NCI-H446 treated with DMSO at 0.1 percent for 48 hours (cell line): ENCODE measurements at regions not wholly inside any gene's neighbourhood (a gene's known extent, or its start where the extent isn't known, plus 50 kb on each side); places are given as distances from the start of the nearest gene placed in this dataset.

ENCODE experiments used
- DNase-seq: peaks from one replicate; lab custom pipeline; 2025; lab: John Stamatoyannopoulos, UW

DNA sequence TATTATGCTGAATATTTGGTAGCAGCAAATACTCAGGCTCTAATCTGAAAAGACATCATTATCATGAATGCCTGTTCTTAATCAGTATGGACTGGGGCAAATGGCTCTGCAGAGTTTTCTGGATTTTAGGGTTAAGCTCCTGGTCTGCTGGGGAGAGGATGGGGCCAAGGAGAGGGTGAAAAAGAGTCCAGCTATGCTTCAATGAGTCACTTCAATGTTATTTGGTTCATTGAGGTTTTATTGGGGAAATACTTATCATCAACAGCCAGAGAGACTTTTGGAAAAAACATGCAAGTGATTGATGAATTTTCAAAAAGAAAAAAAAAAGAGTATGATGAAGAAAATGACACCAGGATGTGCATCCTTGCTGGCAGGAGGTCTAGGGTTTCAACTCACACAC, 278.3 kb downstream of the UQCRFS1 start:
- DNase-seq, result no peak

DNA sequence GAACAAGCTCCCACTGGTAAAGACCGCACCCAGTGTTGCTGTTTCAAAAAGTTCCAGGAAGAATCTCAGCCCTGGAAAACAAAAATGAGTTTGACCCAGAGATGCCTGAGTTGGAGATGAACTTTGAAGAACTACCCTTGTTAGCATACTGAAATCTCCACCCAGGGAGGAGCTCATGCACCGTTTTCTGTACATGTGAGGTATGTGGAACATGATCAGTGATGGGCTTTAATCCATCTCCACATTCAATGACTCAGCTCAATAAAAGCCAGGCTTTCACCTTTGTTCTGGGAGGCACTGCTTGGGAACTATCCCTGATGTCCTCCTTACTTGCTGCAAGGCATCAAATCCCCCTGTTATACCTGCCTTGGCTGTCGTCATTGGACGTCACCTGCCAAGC, 279.9 kb downstream of the UQCRFS1 start:
- no peak for DNase-seq

DNA sequence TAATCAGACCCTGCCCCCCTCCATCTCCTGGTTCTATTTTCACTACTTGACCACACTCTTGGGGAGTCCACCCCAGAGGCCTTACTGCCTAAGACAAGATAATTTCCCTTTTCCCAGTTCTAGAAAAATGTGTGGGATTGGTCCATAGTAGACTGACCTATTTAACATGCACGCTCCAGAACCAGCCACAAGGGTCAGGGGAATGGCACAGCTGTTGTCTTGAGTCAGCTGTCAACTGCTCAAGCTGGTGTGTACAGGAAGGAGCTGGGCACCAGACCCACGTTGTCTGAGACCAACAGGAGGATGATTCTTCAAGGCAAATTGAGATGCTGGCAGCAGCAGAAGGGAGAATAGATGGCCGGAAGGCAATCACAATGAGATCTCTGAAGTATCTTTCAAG, 280.5 kb downstream of the UQCRFS1 start:
- DNase-seq, result no peak

DNA sequence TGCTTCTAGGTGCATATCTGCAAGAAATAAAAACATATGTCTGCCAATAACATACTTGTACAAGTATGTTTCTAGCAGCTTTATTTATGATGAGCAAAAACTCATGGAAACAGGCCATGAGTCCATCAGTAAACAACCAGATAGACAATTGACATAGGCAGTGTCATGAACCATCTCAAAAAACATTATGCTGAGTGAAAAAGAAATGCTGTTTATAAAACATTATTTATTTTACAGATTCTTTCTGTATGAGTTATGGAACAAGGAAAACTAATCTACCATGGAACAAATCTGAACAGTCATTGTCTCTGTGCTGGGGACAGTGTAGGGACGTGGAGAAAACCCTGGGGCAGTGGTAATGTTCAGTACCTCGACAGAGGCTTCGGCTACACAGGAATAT, 283.9 kb downstream of the UQCRFS1 start:
- no peak for DNase-seq

DNA sequence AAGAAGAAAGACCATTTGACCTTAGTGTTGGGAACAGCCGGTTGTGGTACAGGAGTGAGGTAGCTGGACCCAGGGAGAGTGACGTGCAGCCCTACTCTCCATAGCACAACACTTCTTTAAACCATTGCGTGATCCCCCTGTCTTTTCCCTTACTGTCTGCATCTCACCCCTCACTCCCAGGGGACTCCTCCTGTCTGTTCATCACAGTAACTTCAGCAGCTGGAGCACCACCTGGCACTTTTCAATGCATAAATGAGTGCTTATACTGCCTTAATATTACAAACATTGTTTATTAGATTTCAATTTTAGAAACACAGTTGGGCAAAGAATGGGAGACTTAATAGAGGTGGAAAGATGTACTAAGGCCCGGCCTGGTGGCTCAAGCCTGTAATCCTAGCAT, 285.5 kb downstream of the UQCRFS1 start:
- DNase-seq, result no peak

DNA sequence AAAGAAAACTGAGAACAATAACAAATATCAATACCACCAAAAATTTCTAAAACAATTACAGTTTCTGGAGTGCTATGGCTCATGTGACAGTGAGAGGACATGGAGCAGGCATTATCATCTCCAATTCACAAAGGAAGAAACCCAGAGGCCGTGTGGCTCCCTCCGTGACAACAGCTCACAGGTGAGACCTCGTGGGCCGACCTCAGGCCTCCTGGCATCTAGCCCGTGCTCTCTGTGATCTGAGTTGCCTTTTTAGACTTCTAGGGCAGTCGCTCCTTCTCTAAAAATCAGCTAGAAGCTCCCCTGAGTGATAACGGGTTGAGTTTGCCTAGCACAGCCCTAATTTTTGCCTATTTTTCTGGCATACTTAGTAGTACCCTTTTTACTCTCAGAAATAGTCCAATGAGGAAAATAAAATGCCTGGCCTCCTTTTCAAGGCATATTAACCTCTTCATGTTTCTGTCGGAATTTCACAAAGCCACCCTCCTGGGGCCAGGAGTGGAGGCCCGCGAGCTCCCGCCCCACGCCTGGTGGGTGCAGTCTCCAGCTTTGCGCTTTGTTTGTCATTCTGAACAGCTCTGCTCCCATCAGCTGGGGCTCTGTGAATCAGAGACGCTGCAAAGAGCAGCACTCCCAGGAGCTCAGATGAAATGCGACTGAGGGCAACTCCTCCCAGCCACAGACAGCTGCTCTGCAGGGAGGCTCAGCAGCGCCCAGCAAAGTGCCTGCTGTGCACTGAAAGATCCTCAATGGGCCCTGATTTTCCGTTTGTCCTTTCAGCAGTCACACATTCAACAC, 292.5 kb downstream of the UQCRFS1 start:
- DNase-seq, result no peak

DNA sequence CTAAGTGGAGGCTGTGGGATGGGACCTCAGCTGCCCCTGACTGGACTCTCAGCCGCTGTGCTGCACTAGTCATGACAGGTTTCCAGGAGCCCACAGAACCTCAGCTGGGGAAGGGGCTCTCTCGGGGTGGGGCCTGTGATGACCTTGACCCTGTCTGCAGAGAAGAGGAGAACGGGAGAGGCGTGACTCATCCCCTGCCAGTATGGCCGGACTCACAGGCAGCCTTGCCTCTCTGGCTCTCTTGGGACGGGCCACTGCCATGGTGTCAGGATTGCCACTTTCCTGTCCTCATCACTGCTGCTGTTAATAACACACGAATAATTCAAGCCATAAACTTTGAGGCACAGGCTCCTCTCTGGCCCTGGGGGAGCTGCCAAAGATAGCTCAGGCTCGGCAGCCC, 295.3 kb downstream of the UQCRFS1 start:
- no peak for DNase-seq

DNA sequence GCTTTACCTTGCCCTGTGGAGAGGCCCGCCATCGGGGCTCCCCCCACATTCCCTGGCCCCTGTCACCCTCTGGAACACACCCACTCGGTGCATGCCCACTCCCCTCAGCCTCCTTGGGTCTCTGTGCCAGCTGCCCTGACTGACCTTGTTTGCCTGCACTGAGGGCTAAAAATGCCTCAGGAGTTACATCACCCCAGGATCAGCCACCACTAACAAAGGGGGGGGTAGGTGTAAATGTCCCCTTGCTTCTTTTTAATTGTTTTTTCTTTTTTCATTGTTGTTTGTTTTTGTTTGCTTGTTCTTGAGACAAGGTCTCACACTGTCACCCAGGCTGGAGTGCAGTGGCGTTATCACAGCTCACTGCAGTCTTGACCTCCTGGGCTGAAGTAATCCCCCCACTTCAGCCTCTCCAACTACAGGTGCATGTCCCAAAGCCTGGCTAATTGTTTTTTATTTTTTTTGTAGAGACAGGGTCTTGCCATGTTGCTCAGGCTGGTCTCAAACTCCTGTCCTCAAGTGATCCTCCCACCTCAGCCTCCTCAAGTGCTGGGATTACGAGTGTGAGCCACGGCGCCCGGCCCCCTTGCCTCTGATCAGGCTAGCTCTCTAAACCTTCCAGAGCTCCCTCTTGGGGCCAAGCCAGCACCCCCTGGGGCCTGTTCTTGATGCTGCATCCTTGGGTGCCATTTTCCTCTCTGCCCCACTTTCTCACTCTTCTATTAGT, 297.1 kb downstream of the UQCRFS1 start:
- DNase-seq, result no peak

DNA sequence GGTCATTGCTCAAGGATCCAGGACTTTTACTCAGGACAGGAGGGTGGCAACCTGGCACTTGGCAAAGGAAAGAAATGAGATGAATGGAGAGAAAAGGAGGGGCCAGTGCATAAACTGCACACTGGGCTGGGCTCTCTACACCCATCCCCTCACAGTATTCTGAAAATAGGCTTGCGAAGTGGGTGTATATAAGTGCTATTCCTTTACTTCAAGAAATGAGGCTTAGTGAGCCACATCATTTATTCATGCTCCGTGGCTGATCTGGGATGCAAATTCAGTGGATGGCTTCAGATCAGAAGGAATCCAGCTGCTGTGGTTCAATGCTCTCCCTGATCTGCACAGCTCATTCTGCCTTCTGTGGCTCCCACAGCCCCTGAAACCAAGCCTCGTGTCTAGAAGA, 297.7 kb downstream of the UQCRFS1 start:
- DNase-seq, result no peak

DNA sequence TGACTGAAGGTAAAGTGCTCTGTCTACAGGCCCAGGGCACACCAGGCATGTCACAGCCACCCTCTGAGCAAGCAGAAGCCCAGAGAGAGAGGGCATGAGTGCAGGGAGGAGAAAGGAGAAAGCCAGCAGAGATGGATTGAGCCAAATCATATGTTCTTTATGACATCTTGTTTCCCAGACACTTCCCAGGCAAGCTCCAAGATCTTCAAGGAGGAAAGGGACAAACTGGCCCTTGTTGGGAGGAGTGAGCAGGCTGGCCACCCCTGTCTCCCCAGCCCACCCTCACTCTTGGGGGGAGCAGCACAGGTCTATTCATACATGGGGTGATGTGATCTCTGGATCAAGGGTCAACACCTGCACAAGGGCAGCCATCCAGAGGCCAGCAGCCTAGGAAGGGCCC, 298.8 kb downstream of the UQCRFS1 start:
- DNase-seq, result no peak

DNA sequence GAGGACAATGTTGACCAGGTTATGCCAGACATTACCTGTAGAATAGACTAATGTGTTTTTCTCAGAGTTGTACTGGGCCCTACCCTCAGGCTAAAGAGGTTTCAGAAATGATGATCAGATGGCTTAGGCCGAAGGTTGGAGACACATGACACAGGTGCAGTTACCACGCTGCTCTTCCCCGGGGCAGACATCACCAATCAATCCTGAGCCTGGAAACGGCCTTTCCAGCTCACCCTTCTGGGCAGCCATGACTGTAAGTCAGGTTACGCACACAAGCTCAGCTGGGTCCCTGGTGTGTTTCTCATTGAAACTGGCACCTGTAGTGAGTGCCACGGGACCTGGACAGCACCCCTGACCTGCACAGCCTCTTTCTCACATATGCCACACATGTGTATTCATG, 299.3 kb downstream of the UQCRFS1 start:
- DNase-seq, result no peak

DNA sequence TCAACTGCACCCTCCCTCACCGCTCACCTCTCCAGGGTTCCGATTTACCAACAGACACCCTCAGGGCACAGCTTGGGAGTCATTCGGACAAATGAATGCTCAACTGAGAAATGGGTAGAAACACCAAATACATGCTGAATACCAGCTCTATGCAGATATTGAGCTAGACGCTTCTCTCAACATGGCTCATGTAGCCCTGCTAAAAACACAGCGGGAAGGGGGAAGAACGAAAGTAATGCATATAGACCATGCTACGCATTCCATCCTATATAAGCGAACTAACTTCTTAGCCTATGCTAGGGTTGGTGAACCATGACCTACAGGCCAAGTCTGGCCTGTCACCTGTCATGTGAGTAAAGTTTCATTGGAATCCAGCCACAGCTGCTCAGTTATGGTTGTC, 304.0 kb downstream of the UQCRFS1 start:
- DNase-seq, result no peak

DNA sequence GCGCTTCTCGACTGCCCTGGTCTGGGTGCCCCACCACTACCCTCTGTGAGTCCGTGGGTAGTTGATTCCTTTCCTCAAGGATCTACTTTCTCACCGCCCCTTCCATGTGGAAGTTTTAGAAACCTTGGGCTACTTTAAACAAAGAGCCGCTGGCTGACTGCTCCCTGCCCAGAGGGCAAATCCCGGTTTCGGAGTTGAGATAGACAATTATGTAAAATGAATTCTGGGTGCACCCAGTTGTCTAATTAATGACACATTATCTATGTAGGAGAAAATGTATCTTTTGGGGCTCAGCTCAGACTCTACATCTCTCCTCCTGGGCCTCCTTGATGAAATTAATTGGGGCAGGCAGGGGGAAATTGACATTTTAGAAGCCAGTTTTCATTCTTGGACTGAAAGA, 305.4 kb downstream of the UQCRFS1 start:
- no peak for DNase-seq

DNA sequence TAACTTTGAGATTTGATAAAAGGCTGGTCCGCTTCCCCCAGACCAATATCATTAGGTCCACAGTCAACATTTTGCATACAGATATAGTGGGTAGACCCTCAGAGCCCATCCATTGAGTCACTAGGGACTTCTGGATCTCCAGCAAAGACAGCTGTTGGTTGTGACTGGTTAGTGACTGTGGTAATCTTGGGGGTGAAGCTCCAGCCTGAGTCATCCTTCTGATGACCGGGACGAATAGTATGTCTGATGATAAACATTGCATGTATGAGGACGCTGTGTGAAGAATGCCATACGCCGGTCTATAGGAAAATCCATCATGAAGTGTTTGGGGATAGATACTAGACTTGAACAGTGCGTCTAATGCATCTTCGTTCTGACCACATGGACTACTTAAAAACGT, 307.0 kb downstream of the UQCRFS1 start:
- no peak for DNase-seq

DNA sequence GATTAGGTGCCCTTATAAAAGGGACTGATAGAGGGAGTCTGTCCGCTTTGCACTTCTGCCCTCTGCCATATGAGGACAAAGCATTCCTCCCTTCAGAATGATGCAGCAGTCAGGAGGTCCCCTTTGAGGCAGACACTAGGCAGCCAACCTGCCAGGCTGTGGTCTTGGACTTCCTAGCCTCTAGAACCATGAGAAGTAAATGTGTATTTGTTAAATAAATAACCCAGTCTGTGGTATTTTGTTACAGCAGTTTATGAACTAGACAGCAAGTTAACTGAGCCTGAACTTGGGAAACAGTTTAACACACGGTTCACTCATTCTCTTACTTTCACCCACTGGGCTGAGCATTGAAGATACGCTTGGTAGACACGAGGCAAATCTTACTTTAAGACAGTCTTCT, 313.2 kb downstream of the UQCRFS1 start:
- no peak for DNase-seq

DNA sequence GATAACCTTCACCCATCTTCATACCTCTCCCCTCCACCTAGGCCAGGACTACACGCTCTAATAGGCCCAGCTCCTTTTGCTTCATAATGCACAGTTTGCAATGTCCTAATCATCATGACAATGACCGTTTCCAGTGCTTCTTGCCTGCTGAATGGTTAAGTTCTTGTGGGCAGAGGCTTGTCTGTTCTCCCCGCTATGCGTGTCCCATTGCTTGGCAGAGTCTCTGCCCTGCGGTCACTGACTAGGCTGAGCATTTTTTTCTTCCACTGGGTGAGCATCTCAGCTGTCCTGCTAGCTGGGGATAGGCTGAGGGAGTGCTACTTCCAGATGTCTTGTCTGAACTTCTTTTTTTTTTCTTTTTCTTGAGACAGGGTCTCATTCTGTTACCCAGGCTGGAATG, 314.7 kb downstream of the UQCRFS1 start:
- no peak for DNase-seq

DNA sequence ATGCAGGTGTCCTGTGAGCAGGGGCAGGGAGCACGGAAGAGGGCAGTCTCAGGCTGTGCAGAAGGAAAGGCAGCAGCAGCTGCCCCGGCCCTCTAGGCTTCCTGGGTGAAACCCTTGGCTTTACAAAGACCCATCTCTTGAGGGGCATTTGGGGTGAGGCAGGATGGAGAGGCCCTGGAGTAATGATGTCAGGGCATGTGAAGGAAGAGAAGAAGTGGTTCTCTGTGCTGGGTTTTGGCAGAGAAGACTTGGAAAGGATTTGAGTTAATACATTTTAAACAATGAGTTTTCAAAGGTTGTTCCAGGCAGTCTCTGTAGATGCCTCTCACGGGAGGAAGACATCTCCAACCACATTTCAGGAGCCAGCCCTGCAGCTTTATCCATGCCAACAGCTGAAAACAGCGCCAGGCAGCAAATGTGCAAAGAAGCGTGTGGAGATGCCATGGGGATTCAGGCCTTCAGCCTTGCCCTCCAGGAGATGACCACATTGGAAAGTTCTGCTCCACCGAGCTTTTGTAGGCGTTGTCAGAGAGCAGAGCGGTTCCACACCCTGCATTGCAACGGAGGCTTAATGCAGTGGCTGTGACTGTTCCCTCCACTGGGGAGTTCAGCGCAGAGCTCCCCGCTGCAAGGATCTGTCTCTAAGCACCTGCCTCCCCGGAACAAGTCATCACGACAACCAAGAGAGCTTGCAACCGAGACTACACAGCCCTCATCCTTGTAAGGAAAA, 322.8 kb downstream of the UQCRFS1 start:
- no peak for DNase-seq

DNA sequence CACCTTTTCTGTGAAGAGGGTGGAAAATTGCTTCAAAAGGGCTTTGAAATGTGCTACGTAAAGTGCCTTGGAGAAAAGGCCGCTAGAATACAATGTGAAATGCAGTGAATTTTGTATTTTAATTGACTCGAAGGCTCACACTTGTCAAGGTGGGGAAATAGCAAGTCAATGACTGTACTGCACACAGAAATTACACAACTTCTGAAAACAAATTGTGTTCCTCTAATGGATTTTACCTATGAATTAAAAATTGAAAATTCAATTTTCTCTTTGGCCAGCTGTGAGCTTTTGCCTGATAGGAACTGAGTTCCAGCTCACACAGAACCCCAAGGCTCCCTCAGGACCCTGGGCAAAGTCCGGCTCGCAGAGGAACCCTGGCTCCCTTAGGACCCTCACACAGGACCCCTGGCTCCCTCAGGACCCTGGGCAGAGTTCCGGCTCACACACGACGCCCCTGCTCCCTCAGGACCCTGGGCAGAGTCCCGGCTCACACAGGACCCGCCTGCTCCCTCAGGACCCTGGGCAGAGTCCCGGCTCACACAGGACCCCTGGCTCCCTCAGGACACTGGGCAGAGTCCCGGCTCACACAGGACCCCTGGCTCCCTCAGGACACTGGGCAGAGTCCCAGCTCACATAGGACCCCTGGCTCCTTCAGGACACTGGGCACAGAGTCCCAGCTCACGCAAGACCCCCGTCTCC, 324.9 kb downstream of the UQCRFS1 start:
- no peak for DNase-seq

DNA sequence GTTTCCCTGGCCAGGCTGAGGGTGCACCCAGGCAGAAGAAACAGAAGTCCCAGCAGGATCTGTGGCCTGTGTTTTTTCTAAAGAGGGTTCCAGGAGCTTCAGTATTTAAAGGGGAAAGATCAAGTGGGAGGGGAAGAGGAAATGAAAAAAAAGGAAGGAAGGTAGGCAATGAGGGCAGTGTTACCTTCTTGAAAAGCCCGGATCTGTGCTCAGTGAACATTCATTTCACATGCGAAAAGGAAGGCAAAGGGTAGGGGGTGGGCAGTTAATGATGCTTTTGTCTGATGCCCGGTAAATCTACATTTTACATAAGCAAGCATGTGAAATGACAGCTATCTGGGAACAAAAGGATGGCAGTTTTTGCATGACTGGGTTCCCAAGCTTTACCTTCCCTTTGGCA, 326.2 kb downstream of the UQCRFS1 start:
- DNase-seq, result no peak

DNA sequence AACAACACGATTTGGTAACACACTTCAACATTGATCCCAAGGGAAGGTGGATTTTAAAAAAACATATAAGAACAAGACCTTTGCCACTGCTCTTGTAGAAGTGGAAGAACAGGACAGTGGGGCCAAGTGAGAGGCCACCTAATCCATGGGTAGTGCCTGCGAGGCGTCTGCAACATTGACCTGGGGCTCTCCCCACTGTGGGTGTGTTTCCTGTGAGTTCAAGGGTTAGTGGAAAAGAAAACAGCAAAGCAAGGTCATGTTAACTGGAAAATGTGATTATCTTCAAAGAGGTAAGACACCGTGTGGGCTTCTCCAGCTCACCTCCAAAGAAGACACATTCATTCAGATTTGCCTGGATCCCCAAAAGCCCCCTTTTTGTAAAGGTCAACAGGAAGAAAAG, 327.0 kb downstream of the UQCRFS1 start:
- DNase-seq, result no peak

DNA sequence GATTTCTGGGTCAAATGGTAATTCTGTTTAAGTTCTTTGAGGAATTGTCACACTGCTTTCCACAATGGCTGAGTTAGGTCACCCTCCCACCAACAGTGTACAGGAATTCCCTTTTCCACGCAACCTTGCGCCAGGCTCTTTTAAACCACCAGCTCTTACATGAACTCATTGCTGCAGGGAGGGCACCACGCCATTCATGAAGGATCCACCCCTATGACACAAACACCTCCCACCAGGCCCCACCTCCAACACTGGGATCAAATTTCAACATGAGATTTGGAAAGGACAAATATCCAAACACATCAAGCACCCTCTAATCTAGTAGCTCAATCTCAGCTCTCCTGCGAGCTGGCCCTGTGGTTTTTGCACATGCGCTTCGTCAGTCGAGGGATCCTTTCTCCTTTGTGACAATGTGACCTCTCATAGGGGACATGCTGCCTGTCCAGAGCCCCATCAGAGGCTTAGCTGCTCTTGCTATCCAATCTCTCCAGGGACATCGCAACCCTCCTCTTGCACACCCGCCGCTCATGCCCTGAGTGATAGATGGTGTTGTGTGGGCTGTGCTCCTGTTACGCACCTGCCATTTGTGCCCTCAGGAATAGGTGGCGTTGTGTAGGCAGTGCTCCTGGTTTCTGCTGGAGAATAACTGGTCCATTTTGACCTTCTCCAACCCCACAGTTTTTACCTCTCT, 328.0 kb downstream of the UQCRFS1 start:
- DNase-seq, result no peak

DNA sequence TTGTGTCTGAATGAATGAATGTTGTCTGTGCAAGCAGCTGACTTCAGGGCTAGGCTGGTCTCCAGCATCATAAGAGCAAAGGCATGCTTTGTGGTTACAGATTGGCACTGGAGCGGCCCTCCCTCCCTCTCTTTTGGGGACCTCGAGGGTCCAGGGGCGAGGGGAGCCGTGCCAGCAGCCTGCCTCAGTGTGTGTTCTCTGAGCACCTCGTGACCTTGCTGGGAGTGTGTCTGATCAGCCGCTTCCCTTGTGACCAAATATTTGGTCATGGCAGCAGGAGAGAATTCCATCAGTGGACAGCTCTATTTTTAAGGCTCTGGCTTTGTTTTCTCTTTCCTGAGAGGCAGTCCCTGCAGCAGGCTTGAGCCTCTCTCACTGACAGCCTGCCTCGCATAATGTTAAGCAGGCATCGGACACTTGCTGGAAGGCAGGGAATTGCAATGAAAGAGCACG, 329.7 kb downstream of the UQCRFS1 start:
- no peak for DNase-seq
